ENCODE measurements at regions not wholly inside any gene's neighbourhood (a gene's known extent, or its start where the extent isn't known, plus 50 kb on each side); places are given as distances from the start of the nearest gene placed in this dataset.
"Not testable (repeated sequence)": the region's sequence is repeated elsewhere in the genome, so short reads cannot be mapped to it uniquely, and the experiment has no call there.

DNA sequence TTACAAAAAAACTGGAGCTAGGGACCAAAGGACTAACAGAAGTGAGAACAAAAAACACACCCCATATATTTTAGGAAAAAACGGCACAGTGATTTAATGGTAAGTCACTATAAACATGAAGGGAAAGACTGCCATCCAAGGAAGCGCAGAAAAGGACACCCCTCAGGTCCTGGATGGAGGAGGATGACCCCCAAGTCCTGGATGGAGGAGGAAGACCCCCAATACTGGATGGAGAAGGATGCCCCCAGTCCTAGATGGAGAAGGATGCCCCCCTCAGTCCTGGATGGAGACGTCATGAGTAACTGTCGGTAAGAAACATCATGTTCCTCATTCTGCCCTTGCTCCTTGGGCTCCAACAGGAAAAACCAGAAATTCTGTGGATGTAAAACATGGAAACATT, 89.9 kb downstream of the POTEG start:
- TF ChIP-seq, protein P1, sequence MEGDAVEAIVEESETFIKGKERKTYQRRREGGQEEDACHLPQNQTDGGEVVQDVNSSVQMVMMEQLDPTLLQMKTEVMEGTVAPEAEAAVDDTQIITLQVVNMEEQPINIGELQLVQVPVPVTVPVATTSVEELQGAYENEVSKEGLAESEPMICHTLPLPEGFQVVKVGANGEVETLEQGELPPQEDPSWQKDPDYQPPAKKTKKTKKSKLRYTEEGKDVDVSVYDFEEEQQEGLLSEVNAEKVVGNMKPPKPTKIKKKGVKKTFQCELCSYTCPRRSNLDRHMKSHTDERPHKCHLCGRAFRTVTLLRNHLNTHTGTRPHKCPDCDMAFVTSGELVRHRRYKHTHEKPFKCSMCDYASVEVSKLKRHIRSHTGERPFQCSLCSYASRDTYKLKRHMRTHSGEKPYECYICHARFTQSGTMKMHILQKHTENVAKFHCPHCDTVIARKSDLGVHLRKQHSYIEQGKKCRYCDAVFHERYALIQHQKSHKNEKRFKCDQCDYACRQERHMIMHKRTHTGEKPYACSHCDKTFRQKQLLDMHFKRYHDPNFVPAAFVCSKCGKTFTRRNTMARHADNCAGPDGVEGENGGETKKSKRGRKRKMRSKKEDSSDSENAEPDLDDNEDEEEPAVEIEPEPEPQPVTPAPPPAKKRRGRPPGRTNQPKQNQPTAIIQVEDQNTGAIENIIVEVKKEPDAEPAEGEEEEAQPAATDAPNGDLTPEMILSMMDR (IDR thresholded peaks at IDR 0.05): not testable (repeated sequence)
- not testable (repeated sequence) for TF ChIP-seq POLR2A (IDR thresholded peaks at IDR 0.05)
